Psoas muscle (tissue), 7 donors: ENCODE measurements at regions not wholly inside any gene's neighbourhood (a gene's known extent, or its start where the extent isn't known, plus 50 kb on each side); places are given as distances from the start of the nearest gene placed in this dataset.
"Not testable (repeated sequence)": the region's sequence is repeated elsewhere in the genome, so short reads cannot be mapped to it uniquely, and the experiment has no call there.

Source experiments
- ATAC-seq, 4 donors: fragments of 200-7000 bp; cut with Tn5 transposase; one replicate each; pipeline ENCODE4 v1.9.1; 2020; ENCODE audit warnings: moderate library complexity in 3 of 4, mild to moderate bottlenecking in 2 of 4
- DNase-seq, 2 donors: peaks; one replicate each; pipeline ENCODE4 v3.0.0-alpha.2; 2020
- H3K27ac ChIP-seq: fragments of 200-600 bp; one replicate; pipeline ENCODE4 v1.8.0; 2022
- H3K27me3 ChIP-seq, 3 donors: fragments of 200-600 bp in 1 of 3; one replicate each; pipeline versions ENCODE4 v1.6.1 to v1.8.0; 2013 to 2022; ENCODE audit warnings: low read length in 2 of 3, mild to moderate bottlenecking in 2 of 3, moderate library complexity in 1 of 3; ENCODE audit not compliant: insufficient read depth in 3 of 3
- H3K36me3 ChIP-seq, 2 donors: fragments of 200-600 bp in 1 of 2; one replicate each; pipeline versions ENCODE4 v1.6.1 to v1.8.0; 2013 to 2022; ENCODE audit warnings: low read depth in 1 of 2, mild to moderate bottlenecking in 1 of 2, moderate library complexity in 1 of 2; ENCODE audit not compliant: insufficient read depth in 1 of 2
- H3K4me1 ChIP-seq: fragments of 200-600 bp; one replicate; pipeline ENCODE4 v1.8.0; 2022
- H3K4me3 ChIP-seq: fragments of 200-600 bp; one replicate; pipeline ENCODE4 v1.8.0; 2022; ENCODE audit warnings: mild to moderate bottlenecking
- H3K9me3 ChIP-seq: fragments of 200-600 bp; one replicate; pipeline ENCODE4 v1.8.0; 2022
- CTCF ChIP-seq: fragments of 200-600 bp; IDR thresholded peaks from one replicate; pipeline ENCODE4 v1.8.0; 2022; ENCODE audit warnings: antibody characterized with exemption
- WGBS, 3 donors: extraction: QIAGEN DNeasy Blood & Tissue Kit; methylation state at CpG; one replicate each; pipeline versions ENCODE4 v1.1.6 to v1.1.7; 2013; 5-methylcytosine and 5-hydroxymethylcytosine counted together
- intact Hi-C, 2 donors: fragments of 100-400 bp; cut with DNase I; formaldehyde crosslinking; loops; one replicate each; pipeline versions ENCODE4 v1.11.0 to v1.14.2; 2022
- donor health status: healthy with polysubstance abuse.
- donor health status: DM: no; HTN: no; CAD: no; lungs with moderate emphysema.
- donor health status: Bipolar disorder and iron deficiency.
- donor health status: healthy.
- donor health status: DM: yes; HTN: yes; CAD: no.
- donor health status: DM: no; HTN: no; CAD: no.
- donor health status: DM: yes; HTN: yes; CAD: no.

- DNase-seq (no peak), ATAC-seq (no peak)
- intact Hi-C loops: no loop called here
- WGBS, 3 donors: 61 to 75% (median 72%) methylated on average over 3 of the region's 3 CpGs
- no peaks in the 10 kb centered on the region for H3K27me3 ChIP-seq
- no peak for TF ChIP-seq CTCF
- no peaks in the 10 kb centered on the region for H3K9me3 ChIP-seq
- no peak overlapping the region for H3K4me3 ChIP-seq
- H3K36me3 ChIP-seq: no peaks in the 10 kb centered on the region
- H3K4me1 ChIP-seq: no peaks in the 10 kb centered on the region
- no peak overlapping the region for H3K27ac ChIP-seq
Observed at GRCh38 chr12:127964717-127965116, 302.3 kb upstream of the TMEM132C start.

GRCh38 chr12:127966331-127966730 lies 300.6 kb upstream of the TMEM132C start:
- H3K9me3 ChIP-seq: no peaks in the 10 kb centered on the region
- ATAC-seq (no peak), DNase-seq (no peak)
- WGBS, 3 donors: 83 to 96% (median 86%) methylated on average over 1 of the region's 1 CpG
- H3K27me3 ChIP-seq: no peaks in the 10 kb centered on the region
- intact Hi-C loops: no loop called here
- TF ChIP-seq CTCF: no peak
- no peak overlapping the region for H3K4me3 ChIP-seq
- no peaks in the 10 kb centered on the region for H3K4me1 ChIP-seq
- H3K27ac ChIP-seq: no peak overlapping the region
- no peaks in the 10 kb centered on the region for H3K36me3 ChIP-seq

- intact Hi-C loops: no loop called here
- ATAC-seq (no peak), DNase-seq (no peak)
- 55 to 71% (median 61%) methylated on average over 4 of the region's 4 CpGs for WGBS, 3 donors
- Histone ChIP-seq H3K36me3 (no peaks in the 10 kb centered on the region), H3K27me3 (no peaks in the 10 kb centered on the region), H3K27ac (no peak overlapping the region), H3K4me1 (no peaks in the 10 kb centered on the region), H3K4me3 (no peak overlapping the region), H3K9me3 (no peaks in the 10 kb centered on the region)
- no peak for TF ChIP-seq CTCF
Observed at GRCh38 chr12:127970491-127970890, 296.5 kb upstream of the TMEM132C start.

- Histone ChIP-seq H3K36me3 (no peaks in the 10 kb centered on the region), H3K9me3 (no peaks in the 10 kb centered on the region), H3K4me3 (no peak overlapping the region), H3K4me1 (no peaks in the 10 kb centered on the region), H3K27ac (no peak overlapping the region), H3K27me3 (no peaks in the 10 kb centered on the region)
- WGBS, 3 donors: 66 to 71% (median 67%) methylated on average over 4 of the region's 4 CpGs
- no peak for TF ChIP-seq CTCF
- intact Hi-C loops: no loop called here
- DNase-seq: no peak
- ATAC-seq: no peak
Observed at GRCh38 chr12:127980585-127980984, 286.4 kb upstream of the TMEM132C start.

GRCh38 chr12:127981875-127982274 lies 285.1 kb upstream of the TMEM132C start:
- ATAC-seq (no peak), DNase-seq (no peak)
- 47 to 64% (median 60%) methylated on average over 5 of the region's 5 CpGs for WGBS, 3 donors
- intact Hi-C loops: no loop called here
- TF ChIP-seq CTCF: no peak
- Histone ChIP-seq H3K4me1 (no peaks in the 10 kb centered on the region), H3K4me3 (no peak overlapping the region), H3K36me3 (no peaks in the 10 kb centered on the region), H3K27me3 (no peaks in the 10 kb centered on the region), H3K9me3 (no peaks in the 10 kb centered on the region), H3K27ac (no peak overlapping the region)

- H3K36me3 ChIP-seq, DNase-seq, intact Hi-C loops, H3K27ac ChIP-seq, H3K4me3 ChIP-seq, H3K27me3 ChIP-seq, ATAC-seq, H3K9me3 ChIP-seq, H3K4me1 ChIP-seq: not testable (repeated sequence)
- 94 to 96% (median 95%) methylated on average over 49 to 50 of the region's 50 CpGs for WGBS, 3 donors
Observed at GRCh38 chr12:127983213-127983791, 283.7 kb upstream of the TMEM132C start.
